GM12892 (cell line): ENCODE measurements at regions not wholly inside any gene's neighbourhood (a gene's known extent, or its start where the extent isn't known, plus 50 kb on each side); places are given as distances from the start of the nearest gene placed in this dataset.

Experiments
- POLR2A ChIP-seq: IDR thresholded peaks from 2 replicates; pipeline ENCODE4 v1.6.1; 2011; ENCODE audit warnings: low read depth, low read length, control low read depth
- POLR2AphosphoS5 ChIP-seq: IDR thresholded peaks from 2 replicates; pipeline ENCODE4 v1.6.1; 2011; ENCODE audit warnings: low read depth, low read length, control low read depth

DNA sequence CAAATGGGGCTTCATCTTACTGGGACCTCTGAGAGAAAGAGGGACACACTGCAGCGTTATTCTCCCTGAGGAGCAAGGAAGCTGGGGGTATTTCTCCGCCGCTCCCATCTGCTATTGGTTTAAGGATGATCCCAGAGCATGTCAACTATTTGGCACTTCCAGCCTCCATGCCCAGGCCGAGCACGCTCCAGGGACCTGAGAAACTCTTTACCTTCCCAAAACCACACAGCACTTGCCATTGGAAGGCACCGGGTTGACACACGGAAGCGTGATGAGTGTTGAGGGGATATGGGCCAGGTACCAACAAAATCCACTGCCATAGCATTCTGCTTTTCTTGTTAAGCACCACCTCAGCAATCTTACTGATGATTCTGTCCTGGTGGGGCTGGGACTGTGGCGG is 92.4 kb upstream of the SLC24A3 start:
- TF ChIP-seq POLR2A: no peak
- TF ChIP-seq POLR2AphosphoS5: no peak
